HFF-Myc (cell line): ENCODE measurements at regions not wholly inside any gene's neighbourhood (a gene's known extent, or its start where the extent isn't known, plus 50 kb on each side); places are given as distances from the start of the nearest gene placed in this dataset.
A peak's percentile ranks its signal among the peaks of the same experiment; 100 is the strongest.

Experiments
- DNase-seq: peaks from one replicate; pipeline ENCODE4 v3.0.0-alpha.2; 2011; ENCODE audit warnings: low read depth; ENCODE audit errors: extremely low read depth
- H3K4me3 ChIP-seq: replicated peaks from 2 replicates; pipeline ENCODE4 v1.5.1; 2011; ENCODE audit warnings: low read depth, mild to moderate bottlenecking, control low read depth, low read length
- CTCF ChIP-seq: IDR thresholded peaks from 2 replicates; pipeline ENCODE4 v1.5.1; 2012; ENCODE audit warnings: mild to moderate bottlenecking, low read depth, low read length, control low read depth; ENCODE audit errors: missing control alignments

- no peak for TF ChIP-seq CTCF
- peak; percentile 37 for DNase-seq
- H3K4me3 ChIP-seq = no peak overlapping the region
These were observed 114.0 kb upstream of the TMPO start for GRCh38 chr12:98401427-98401826.

GRCh38 chr12:98402091-98402490 lies 113.3 kb upstream of the TMPO start:
- TF ChIP-seq CTCF = no peak
- DNase-seq = no peak
- H3K4me3 ChIP-seq = no peak overlapping the region

- TF ChIP-seq CTCF = no peak
- H3K4me3 ChIP-seq = no peak overlapping the region
These were observed 112.7 kb upstream of the TMPO start for GRCh38 chr12:98402671-98403070.

GRCh38 chr12:98403385-98403784 lies 112.0 kb upstream of the TMPO start:
- no peak for TF ChIP-seq CTCF
- no peak for DNase-seq
- H3K4me3 ChIP-seq = no peak overlapping the region

More at GRCh38 chr12:98402671-98403070, 112.7 kb upstream of the TMPO start:
- DNase-seq = no peak

- H3K4me3 ChIP-seq = no peak overlapping the region
- DNase-seq = no peak
- no peak for TF ChIP-seq CTCF
These were observed 111.5 kb upstream of the TMPO start for GRCh38 chr12:98403936-98404335.

GRCh38 chr12:98405805-98406366 lies 109.5 kb upstream of the TMPO start:
- DNase-seq = no peak
- no peak overlapping the region for H3K4me3 ChIP-seq
- no peak for TF ChIP-seq CTCF

- DNase-seq = no peak
- H3K4me3 ChIP-seq = no peak overlapping the region
- no peak for TF ChIP-seq CTCF
These were observed 109.0 kb upstream of the TMPO start for GRCh38 chr12:98406378-98406777.
